ENCODE measurements at regions not wholly inside any gene's neighbourhood (a gene's known extent, or its start where the extent isn't known, plus 50 kb on each side); places are given as distances from the start of the nearest gene placed in this dataset.

DNA sequence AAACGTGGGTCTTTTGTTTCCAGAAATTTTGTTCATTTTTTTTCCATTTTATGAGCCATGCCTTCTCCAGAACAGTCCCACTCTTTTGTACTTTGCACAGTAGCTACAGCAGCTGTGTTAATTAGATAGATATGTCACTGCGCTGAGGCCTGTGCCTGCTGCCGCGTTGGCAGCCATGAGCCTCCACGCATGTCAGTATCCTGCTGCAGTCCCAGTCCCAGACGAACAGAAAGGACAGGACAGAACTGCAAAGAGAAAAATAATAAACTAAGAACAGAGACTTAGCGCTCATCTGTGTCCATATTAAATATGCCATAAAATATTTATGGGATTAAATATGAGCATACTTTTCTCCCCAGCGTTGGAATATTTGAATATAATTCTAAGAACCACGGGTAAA, 442.4 kb upstream of the RARB start:
- Histone ChIP-seq H3K27ac (no peak overlapping the region), H3K4me3 (no peak overlapping the region), H3K36me3 (no peaks in the 10 kb centered on the region), H3K9me3 (no peaks in the 10 kb centered on the region), H3K27me3 (no peaks in the 10 kb centered on the region), H3K4me1 (no peaks in the 10 kb centered on the region)
- WGBS, result 77% methylated on average over 9 of the region's 9 CpGs
- DNase-seq (ENCODE audit: low spot score in 2 of 2), result no peak
- TF ChIP-seq POLR2AphosphoS5 (IDR thresholded peaks at IDR 0.05) (no peak), EP300 (IDR thresholded peaks at IDR 0.05) (no peak), POLR2A (IDR thresholded peaks at IDR 0.05) (no peak)
- TF ChIP-seq, protein P1, sequence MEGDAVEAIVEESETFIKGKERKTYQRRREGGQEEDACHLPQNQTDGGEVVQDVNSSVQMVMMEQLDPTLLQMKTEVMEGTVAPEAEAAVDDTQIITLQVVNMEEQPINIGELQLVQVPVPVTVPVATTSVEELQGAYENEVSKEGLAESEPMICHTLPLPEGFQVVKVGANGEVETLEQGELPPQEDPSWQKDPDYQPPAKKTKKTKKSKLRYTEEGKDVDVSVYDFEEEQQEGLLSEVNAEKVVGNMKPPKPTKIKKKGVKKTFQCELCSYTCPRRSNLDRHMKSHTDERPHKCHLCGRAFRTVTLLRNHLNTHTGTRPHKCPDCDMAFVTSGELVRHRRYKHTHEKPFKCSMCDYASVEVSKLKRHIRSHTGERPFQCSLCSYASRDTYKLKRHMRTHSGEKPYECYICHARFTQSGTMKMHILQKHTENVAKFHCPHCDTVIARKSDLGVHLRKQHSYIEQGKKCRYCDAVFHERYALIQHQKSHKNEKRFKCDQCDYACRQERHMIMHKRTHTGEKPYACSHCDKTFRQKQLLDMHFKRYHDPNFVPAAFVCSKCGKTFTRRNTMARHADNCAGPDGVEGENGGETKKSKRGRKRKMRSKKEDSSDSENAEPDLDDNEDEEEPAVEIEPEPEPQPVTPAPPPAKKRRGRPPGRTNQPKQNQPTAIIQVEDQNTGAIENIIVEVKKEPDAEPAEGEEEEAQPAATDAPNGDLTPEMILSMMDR (IDR thresholded peaks at IDR 0.05), result no peak

DNA sequence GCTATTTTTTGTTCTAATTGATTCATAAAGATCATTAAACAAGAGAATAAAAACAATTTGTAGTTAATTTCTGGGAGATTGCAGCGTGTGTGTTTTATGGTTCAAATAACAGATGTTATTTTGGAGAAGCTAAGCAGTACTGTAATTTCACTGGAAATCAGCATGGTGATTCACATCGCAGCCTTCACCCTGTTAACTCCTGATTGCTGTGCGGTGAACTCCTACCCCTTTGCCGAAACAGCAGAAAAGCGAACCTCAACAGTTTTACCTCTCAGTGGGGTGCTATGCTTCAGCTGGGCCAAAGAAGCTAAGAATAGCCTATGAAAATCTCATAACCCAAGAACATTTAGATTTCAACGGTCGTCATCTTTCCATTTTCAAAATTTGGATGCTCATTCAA, 441.5 kb upstream of the RARB start:
- no peak overlapping the region for H3K4me3 ChIP-seq
- no peaks in the 10 kb centered on the region for H3K9me3 ChIP-seq
- WGBS, result 91% methylated on average over 7 of the region's 7 CpGs
- H3K36me3 ChIP-seq, result no peaks in the 10 kb centered on the region
- no peak for DNase-seq (ENCODE audit: low spot score in 2 of 2)
- no peaks in the 10 kb centered on the region for H3K4me1 ChIP-seq
- H3K27me3 ChIP-seq, result no peaks in the 10 kb centered on the region
- TF ChIP-seq EP300 (IDR thresholded peaks at IDR 0.05) (no peak), POLR2A (IDR thresholded peaks at IDR 0.05) (no peak), POLR2AphosphoS5 (IDR thresholded peaks at IDR 0.05) (no peak)
- TF ChIP-seq, protein P1 (IDR thresholded peaks at IDR 0.05), result no peak
- H3K27ac ChIP-seq, result no peak overlapping the region

DNA sequence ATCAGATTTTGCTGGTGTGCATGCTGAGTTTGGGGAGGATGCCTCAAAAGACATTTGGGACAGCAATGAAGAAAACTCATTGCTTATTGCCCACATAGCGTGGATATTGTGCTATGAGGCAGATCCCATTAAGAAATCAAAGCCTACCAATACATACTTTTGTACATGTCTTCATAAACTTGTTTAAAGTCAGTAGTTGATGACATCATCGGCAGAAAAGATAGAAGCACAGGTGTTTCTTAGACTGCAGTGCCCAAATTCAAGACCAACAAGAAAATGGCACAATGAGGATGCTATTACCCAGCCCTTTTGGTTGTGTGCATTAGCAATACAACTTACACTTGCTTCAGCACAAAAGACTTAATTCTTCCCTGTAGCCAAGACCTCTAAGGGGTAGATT, 428.7 kb upstream of the RARB start:
- no peaks in the 10 kb centered on the region for H3K9me3 ChIP-seq
- H3K36me3 ChIP-seq, result no peaks in the 10 kb centered on the region
- H3K27me3 ChIP-seq, result no peaks in the 10 kb centered on the region
- H3K4me3 ChIP-seq, result no peak overlapping the region
- TF ChIP-seq, protein P1 (IDR thresholded peaks at IDR 0.05), result no peak
- TF ChIP-seq POLR2A (IDR thresholded peaks at IDR 0.05), result no peak
- no peak for TF ChIP-seq EP300 (IDR thresholded peaks at IDR 0.05)
- TF ChIP-seq POLR2AphosphoS5 (IDR thresholded peaks at IDR 0.05), result no peak
- DNase-seq (ENCODE audit: low spot score in 2 of 2), result no peak
- 93% methylated on average over 2 of the region's 2 CpGs for WGBS
- H3K4me1 ChIP-seq, result no peaks in the 10 kb centered on the region
- H3K27ac ChIP-seq, result no peak overlapping the region

DNA sequence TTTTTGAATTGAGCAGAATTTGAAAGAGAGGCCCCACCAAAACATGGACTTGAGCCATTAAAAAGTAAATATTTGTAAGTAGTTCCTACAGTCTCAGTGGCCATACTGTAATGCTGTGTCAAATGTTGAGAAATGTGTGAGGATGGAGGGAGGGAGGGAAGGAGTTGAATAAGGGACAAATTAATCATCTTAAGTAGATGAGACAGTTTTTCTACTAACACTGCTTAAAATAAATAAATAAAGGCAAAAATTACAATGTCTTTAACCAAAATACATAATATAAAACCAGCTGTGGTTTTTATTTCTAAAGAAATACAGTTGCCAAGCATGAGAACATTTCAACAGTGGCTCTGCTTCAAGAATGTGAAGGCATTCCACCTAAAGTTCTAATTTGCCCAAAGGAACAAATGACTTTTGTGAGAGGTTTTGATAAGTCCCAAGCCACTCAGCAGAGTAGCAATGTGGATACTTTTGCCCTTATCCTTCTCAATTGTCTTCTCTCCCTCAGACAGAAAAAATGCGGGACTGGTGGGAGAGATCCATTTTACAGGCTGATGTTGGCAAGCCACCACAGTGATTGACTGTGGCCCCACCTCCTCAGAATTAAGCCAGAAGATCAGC, 427.0 kb upstream of the RARB start:
- H3K4me3 ChIP-seq, result no peak overlapping the region
- DNase-seq (ENCODE audit: low spot score in 2 of 2), result no peak
- H3K27ac ChIP-seq, result no peak overlapping the region
- WGBS, result 38% methylated on average over 1 of the region's 1 CpG
- no peaks in the 10 kb centered on the region for H3K27me3 ChIP-seq
- no peaks in the 10 kb centered on the region for H3K36me3 ChIP-seq
- no peaks in the 10 kb centered on the region for H3K4me1 ChIP-seq
- no peaks in the 10 kb centered on the region for H3K9me3 ChIP-seq
- TF ChIP-seq, protein P1 (IDR thresholded peaks at IDR 0.05), result no peak
- no peak for TF ChIP-seq POLR2A (IDR thresholded peaks at IDR 0.05)
- no peak for TF ChIP-seq POLR2AphosphoS5 (IDR thresholded peaks at IDR 0.05)
- no peak for TF ChIP-seq EP300 (IDR thresholded peaks at IDR 0.05)

DNA sequence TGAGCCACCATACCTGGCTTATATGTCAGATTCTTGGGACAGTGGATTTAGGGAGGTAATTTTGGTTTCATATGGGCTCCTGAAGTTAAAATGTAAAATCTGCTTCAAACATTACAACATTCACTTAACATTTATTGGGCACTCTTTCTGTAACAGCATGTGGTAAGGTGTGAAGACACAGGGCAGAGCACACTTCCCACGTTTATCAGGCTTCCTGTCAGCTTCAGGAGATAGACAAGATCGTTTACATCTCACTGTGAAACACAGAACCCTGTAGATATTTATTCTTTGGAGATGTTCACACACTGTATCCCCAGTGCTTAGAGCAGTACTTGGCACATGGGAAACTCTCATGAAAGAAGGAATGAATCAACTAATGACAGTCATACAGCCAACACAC, 426.0 kb upstream of the RARB start:
- H3K4me1 ChIP-seq, result no peaks in the 10 kb centered on the region
- DNase-seq (ENCODE audit: low spot score in 2 of 2), result no peak
- no peaks in the 10 kb centered on the region for H3K36me3 ChIP-seq
- 27% methylated on average over 2 of the region's 2 CpGs for WGBS
- TF ChIP-seq, protein P1 (IDR thresholded peaks at IDR 0.05), result no peak
- no peak overlapping the region for H3K27ac ChIP-seq
- no peaks in the 10 kb centered on the region for H3K27me3 ChIP-seq
- H3K4me3 ChIP-seq, result no peak overlapping the region
- no peaks in the 10 kb centered on the region for H3K9me3 ChIP-seq

Data from suprapubic skin (tissue), 4 donors.